Fibroblast of the aortic adventitia (primary cell): ENCODE measurements at regions not wholly inside any gene's neighbourhood (a gene's known extent, or its start where the extent isn't known, plus 50 kb on each side); places are given as distances from the start of the nearest gene placed in this dataset.

Source experiments
- DNase-seq: peaks from one replicate; pipeline ENCODE4 v3.0.0-alpha.2; 2010; ENCODE audit warnings: low read depth
- H3K4me3 ChIP-seq: 2 replicates; pipeline ENCODE4 v1.5.1; 2011; ENCODE audit warnings: low read depth, mild to moderate bottlenecking, control low read depth, low read length, moderate library complexity
- TF ChIP-seq, protein P1 (sequence below): IDR thresholded peaks from 2 replicates; pipeline ENCODE4 v1.5.1; 2011; ENCODE audit warnings: mild to moderate bottlenecking, low read length, control low read depth, inconsistent platforms; ENCODE audit not compliant: insufficient read depth

DNA sequence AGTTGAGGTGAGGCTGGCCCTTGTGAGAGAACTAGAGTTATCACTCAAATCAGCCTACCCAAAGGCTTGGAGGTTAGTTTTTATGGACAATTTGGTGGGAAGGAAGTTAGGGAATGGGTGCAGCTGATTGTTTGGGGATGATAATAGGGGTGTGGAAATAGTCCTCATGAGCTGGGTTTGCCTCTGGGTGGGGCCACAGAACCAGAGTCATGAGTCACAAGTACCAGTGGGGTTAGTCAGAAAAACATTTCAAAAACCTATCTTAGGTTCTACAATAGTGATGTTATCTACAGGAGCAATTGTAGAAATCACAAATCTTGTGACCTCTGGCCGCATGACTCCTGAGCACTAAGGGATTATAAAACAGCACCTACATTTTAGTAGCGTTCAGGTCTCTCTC, 630.1 kb upstream of the PIK3C3 start:
- TF ChIP-seq, protein P1, sequence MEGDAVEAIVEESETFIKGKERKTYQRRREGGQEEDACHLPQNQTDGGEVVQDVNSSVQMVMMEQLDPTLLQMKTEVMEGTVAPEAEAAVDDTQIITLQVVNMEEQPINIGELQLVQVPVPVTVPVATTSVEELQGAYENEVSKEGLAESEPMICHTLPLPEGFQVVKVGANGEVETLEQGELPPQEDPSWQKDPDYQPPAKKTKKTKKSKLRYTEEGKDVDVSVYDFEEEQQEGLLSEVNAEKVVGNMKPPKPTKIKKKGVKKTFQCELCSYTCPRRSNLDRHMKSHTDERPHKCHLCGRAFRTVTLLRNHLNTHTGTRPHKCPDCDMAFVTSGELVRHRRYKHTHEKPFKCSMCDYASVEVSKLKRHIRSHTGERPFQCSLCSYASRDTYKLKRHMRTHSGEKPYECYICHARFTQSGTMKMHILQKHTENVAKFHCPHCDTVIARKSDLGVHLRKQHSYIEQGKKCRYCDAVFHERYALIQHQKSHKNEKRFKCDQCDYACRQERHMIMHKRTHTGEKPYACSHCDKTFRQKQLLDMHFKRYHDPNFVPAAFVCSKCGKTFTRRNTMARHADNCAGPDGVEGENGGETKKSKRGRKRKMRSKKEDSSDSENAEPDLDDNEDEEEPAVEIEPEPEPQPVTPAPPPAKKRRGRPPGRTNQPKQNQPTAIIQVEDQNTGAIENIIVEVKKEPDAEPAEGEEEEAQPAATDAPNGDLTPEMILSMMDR, result no peak
- H3K4me3 ChIP-seq, result no peak overlapping the region
- DNase-seq, result no peak

DNA sequence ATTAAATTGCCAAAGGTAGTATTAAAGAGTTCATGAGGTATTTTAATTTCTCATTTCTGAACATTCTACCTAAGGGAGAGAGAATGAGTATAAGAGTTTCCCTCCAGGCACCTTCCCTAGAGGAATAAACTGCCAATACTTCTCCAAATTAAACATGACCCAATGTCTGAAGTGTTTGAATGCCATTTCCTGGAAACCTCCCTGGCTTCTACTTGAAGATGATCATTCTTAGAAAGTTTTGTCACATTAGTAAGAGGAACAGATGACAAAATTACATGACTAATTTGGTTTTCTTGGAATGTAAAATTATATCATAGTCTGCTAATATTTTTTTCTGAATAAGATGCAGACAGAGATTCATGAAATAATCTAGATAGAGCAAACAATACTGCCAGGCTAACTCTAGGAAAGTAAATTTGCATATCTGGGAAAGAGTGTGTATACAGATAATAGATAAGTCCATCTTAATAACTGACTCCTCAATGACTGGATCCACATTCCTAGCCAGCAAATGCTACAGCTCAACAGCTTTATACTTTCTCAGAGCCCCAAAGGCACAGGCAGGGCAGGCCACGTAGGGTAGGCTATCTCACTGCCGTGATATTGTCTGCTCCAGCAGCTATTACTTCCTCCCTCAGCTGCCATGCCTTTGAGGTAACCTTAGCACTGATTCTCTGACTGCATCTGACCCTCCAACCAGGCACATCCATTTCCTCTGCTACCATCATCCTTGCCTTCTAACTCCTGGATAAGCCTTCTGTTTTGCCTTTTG, 630.8 kb upstream of the PIK3C3 start:
- no peak overlapping the region for H3K4me3 ChIP-seq
- TF ChIP-seq, protein P1, result no peak
- DNase-seq, result no peak

DNA sequence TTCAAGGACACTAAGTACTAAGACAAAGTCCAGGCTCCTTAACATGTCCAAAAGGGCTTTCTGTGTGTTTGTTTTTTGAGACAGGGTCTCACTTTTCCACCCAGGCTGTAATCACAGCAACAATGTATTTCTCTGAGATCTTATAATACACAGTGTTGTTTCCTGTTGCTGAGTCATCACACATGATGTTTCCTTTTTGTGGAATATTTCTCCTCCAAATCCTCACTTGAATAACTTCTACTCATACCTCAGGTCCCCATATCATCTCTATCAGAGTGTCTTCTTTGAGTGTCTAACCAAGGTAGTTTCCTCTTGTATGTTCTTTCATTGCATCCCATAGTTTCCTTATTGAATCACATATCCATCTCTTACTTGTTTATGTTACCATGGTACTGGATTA, 632.0 kb upstream of the PIK3C3 start:
- TF ChIP-seq, protein P1, result no peak
- DNase-seq, result no peak
- no peak overlapping the region for H3K4me3 ChIP-seq

DNA sequence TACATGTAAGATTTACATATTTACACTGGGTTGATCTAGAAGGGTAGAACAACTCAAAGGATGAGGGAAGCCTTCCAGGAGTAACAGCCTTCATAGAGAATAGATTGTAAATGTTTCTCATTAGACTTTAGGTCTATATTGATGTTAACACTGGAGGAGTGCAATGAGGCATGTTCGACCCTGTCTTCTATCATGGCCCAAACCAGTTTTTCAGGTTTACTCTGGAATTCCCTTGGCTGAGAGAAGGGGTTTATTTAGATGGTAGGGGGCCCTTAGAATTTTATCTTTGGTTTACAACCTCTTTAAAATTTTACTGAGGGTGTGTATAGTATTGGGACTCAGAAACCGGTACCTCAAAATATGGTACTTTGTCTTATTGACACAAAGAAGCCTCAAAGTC, 634.9 kb upstream of the PIK3C3 start:
- no peak overlapping the region for H3K4me3 ChIP-seq

DNA sequence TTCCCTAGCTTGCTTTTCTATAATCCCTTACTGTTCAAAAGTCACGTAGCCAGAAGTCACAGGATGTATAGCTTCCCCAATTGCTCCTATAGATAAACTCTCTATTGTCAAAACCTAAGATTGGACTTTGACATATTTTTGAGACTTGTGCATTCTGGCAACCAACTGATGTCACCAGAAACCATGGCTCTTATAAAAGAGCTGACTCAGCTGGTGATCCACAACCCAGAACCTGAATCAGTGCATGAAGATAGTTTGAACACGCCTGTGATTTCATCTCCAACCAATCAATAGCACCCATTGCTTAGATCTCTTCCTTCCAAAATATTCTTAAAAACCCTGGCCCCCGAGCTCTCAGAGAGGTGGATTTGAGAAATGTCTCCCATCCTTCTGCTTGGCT, 639.9 kb upstream of the PIK3C3 start:
- TF ChIP-seq, protein P1, result no peak
- H3K4me3 ChIP-seq, result no peak overlapping the region
- DNase-seq, result no peak

More for the DNA sequence above, 634.9 kb upstream of the PIK3C3 start:
- TF ChIP-seq, protein P1, result no peak
- no peak for DNase-seq

DNA sequence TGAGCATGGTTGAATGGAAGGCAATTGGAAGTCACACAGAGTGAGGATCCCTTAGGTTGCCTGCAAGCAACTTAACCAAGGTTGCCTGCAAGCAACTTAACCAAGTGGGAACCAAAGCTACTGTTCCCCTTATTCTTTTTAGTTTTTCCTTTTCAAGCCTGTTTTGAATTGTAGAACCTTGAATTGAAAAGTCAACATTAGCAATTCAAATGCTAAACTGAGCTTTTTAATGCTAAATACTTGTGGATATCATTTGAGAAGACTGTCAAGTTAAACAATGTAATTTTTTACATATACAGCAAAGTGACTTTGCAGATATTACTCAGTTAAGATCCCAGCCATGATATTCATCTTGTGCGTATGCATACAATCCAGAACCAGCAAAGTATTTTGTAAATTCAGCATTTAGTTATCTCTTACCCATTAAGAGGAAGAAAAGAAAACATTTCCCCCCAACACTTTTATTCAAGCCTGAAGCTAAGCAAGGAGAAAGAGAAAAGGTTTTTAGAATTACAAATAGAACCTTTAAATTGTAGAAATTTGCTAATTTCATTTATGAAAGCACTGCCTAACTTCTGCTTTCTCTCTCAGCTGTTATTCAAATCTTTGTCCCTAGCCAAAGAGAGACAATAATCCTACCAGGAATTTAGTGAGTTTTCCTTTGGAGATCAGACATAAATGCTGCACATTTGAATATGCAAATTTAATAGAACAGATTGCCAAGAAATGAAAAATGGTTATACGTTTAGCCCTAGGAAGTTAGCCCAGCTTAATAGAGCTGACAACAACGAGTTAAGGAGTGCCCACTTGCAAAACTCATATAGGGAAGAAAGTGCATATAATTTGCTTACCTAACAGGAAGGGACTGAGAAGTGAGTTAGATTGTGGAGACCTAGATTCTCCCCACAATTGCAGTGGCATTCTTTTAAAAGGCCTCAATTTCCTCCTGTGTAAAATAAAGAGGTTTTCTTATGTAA, 643.2 kb upstream of the PIK3C3 start:
- TF ChIP-seq, protein P1, result no peak
- H3K4me3 ChIP-seq, result no peak overlapping the region
- DNase-seq, result no peak
